ENCODE measurements at regions not wholly inside any gene's neighbourhood (a gene's known extent, or its start where the extent isn't known, plus 50 kb on each side); places are given as distances from the start of the nearest gene placed in this dataset.

DNA sequence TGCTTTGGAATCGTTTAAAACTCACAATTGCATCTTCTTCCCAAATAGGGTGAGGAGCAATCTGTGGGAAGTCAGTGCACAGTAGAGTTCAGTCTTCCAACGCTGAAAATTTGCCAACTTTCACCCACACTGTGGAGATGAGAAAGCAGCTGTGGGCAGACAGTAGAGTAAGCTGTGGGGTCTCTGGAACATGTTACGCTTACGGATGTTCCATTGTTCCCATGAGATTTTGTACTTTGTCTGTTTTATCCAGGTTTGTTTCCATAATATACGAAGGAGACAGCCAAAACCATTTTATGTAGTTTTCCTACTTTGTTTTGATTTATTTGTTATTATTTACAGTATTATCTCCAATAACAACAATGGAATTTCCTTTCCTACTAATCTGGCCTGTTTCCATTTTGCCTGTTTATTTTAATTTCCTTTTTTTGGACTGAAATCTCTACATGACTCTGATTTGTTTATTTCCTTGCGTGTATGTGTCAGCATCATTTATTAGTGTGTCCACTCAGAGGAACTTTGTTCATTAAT, 65.1 kb upstream of the RGL1 start:
- TF ChIP-seq CTCF (conservative IDR thresholded peaks at IDR 0.05 in 1 of 2, IDR thresholded peaks at IDR 0.05 in 1 of 2; ENCODE audit: low read depth in 1 of 2, low read length in 2 of 2): no peak
- no peak for TF ChIP-seq EZH2 (IDR thresholded peaks at IDR 0.05; ENCODE audit: low read length, missing control alignments)

All from fibroblast of lung (primary cell).